ENCODE measurements at regions not wholly inside any gene's neighbourhood (a gene's known extent, or its start where the extent isn't known, plus 50 kb on each side); places are given as distances from the start of the nearest gene placed in this dataset.

DNA sequence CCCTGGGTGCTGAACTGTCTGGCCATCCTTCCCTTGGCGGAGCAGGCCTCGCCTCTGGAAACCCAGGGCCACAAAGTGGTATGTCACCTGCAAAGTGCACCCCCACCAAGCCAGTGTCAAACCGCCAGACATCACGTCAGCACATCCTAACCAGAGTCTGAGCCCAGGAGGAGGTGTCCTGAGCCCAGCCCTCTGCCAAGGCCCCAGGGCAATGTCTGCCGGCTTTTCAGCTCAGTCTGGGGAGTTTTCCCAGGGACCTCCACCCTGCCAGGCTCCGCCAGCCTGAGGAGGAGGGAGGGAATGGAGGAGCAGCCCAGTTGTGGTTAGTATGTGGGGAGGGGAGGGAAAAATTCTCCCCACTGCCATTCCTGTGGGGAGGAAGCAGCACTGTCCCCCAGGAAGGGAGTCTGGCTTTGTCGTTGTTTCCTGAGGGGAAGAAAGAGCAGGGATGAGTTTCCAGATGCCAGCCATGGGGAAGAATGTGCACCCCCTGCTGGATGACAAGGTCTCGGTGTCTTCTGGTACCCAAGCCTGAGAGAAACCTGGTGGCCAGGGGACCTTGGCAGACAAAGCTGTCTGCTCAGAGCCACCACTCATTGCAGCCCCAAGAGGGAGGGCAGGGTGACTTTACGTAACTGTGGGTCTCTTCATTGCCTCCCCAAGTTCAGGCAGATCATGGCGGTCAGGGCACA, 81.4 kb upstream of the CD82 start:
- H3K9me3 ChIP-seq: peaks cover 0 to 7% (median 6%) of the 10 kb centered on the region in 4 donors
- no peak for TF ChIP-seq POLR2A (IDR thresholded peaks at IDR 0.05)

GRCh38 chr11:44488165-44488965, 77.1 kb upstream of the CD82 start:
- no peak for DNase-seq
- no peak for TF ChIP-seq POLR2AphosphoS5 (IDR thresholded peaks at IDR 0.05)
- TF ChIP-seq, protein P1, sequence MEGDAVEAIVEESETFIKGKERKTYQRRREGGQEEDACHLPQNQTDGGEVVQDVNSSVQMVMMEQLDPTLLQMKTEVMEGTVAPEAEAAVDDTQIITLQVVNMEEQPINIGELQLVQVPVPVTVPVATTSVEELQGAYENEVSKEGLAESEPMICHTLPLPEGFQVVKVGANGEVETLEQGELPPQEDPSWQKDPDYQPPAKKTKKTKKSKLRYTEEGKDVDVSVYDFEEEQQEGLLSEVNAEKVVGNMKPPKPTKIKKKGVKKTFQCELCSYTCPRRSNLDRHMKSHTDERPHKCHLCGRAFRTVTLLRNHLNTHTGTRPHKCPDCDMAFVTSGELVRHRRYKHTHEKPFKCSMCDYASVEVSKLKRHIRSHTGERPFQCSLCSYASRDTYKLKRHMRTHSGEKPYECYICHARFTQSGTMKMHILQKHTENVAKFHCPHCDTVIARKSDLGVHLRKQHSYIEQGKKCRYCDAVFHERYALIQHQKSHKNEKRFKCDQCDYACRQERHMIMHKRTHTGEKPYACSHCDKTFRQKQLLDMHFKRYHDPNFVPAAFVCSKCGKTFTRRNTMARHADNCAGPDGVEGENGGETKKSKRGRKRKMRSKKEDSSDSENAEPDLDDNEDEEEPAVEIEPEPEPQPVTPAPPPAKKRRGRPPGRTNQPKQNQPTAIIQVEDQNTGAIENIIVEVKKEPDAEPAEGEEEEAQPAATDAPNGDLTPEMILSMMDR (IDR thresholded peaks at IDR 0.05): no peak
- no peak for TF ChIP-seq EP300 (IDR thresholded peaks at IDR 0.05)
- TF ChIP-seq POLR2A (IDR thresholded peaks at IDR 0.05): no peak
- intact Hi-C loops (cut with DNase I; ENCODE audit: low total_unique reads): no loop called here
- Histone ChIP-seq H3K9me3 (peaks cover 0 to 7% (median 6%) of the 10 kb centered on the region in 4 donors), H3K4me1 (no peaks in the 10 kb centered on the region), H3K27me3 (peaks cover 0 to 3% (median 0%) of the 10 kb centered on the region in 3 donors), H3K27ac (no peak overlapping the region), H3K4me3 (no peak overlapping the region), H3K36me3 (no peaks in the 10 kb centered on the region)
- 73 to 80% (median 77%) methylated on average over 7 to 8 of the region's 8 CpGs for WGBS, 5 donors

More for the DNA sequence above, 81.4 kb upstream of the CD82 start:
- Histone ChIP-seq H3K4me1 (no peaks in the 10 kb centered on the region), H3K27me3 (peaks cover 0 to 3% (median 0%) of the 10 kb centered on the region in 3 donors), H3K36me3 (no peaks in the 10 kb centered on the region), H3K4me3 (no peak overlapping the region), H3K27ac (no peak overlapping the region)
- DNase-seq: peak in 1 of 2 donors; percentile 30
- intact Hi-C loops (cut with DNase I; ENCODE audit: low total_unique reads): no loop called here
- 69 to 80% (median 77%) methylated on average over 10 of the region's 10 CpGs for WGBS, 5 donors

- Histone ChIP-seq H3K27ac (no peak overlapping the region), H3K27me3 (no peaks in the 10 kb centered on the region), H3K36me3 (no peaks in the 10 kb centered on the region), H3K9me3 (no peaks in the 10 kb centered on the region), H3K4me3 (no peak overlapping the region), H3K4me1 (no peaks in the 10 kb centered on the region)
- intact Hi-C loops (cut with DNase I; ENCODE audit: low total_unique reads): no loop called here
- no peak for DNase-seq
- TF ChIP-seq EP300 (IDR thresholded peaks at IDR 0.05): no peak
- no peak for TF ChIP-seq POLR2AphosphoS5 (IDR thresholded peaks at IDR 0.05)
- TF ChIP-seq, protein P1 (IDR thresholded peaks at IDR 0.05): no peak
These were observed 72.1 kb upstream of the CD82 start for GRCh38 chr11:44493383-44493782.

- no peaks in the 10 kb centered on the region for H3K4me1 ChIP-seq
- 67 to 100% (median 94%) methylated on average over 1 of the region's 1 CpG for WGBS, 5 donors
- no peaks in the 10 kb centered on the region for H3K27me3 ChIP-seq
- H3K4me3 ChIP-seq: no peak overlapping the region
- no peak overlapping the region for H3K27ac ChIP-seq
- H3K9me3 ChIP-seq: no peaks in the 10 kb centered on the region
- no peaks in the 10 kb centered on the region for H3K36me3 ChIP-seq
- intact Hi-C loops (cut with DNase I; ENCODE audit: low total_unique reads): no loop called here
- no peak for DNase-seq
- TF ChIP-seq POLR2AphosphoS5 (IDR thresholded peaks at IDR 0.05) (no peak), POLR2A (IDR thresholded peaks at IDR 0.05) (no peak), EP300 (IDR thresholded peaks at IDR 0.05) (no peak)
- TF ChIP-seq, protein P1 (IDR thresholded peaks at IDR 0.05): no peak
These were observed 71.5 kb upstream of the CD82 start for GRCh38 chr11:44493930-44494329.

- Histone ChIP-seq H3K9me3 (no peaks in the 10 kb centered on the region), H3K4me1 (no peaks in the 10 kb centered on the region), H3K27ac (no peak overlapping the region), H3K36me3 (no peaks in the 10 kb centered on the region), H3K27me3 (no peaks in the 10 kb centered on the region), H3K4me3 (no peak overlapping the region)
- 64 to 86% (median 66%) methylated on average over 2 of the region's 2 CpGs for WGBS, 5 donors
- intact Hi-C loops (cut with DNase I; ENCODE audit: low total_unique reads): no loop called here
- no peak for TF ChIP-seq EP300 (IDR thresholded peaks at IDR 0.05)
- TF ChIP-seq POLR2AphosphoS5 (IDR thresholded peaks at IDR 0.05): no peak
- TF ChIP-seq POLR2A (IDR thresholded peaks at IDR 0.05): no peak
- TF ChIP-seq, protein P1 (IDR thresholded peaks at IDR 0.05): no peak
- no peak for DNase-seq
These were observed 70.7 kb upstream of the CD82 start for GRCh38 chr11:44494785-44495184.

Measured in stomach (tissue), 8 donors.